Spleen (tissue), 7 donors: ENCODE measurements at regions not wholly inside any gene's neighbourhood (a gene's known extent, or its start where the extent isn't known, plus 50 kb on each side); places are given as distances from the start of the nearest gene placed in this dataset.

Experiments
- CTCF ChIP-seq, 11 experiments: fragments of 200-600 bp in 7 of 11; fragments of 450-650 bp in 4 of 11; sonication (generic) in 4 of 11; IDR thresholded peaks in 8 of 11; conservative IDR thresholded peaks in 3 of 11; 1 replicate in 7 of 11; 2 replicates in 4 of 11; pipeline versions ENCODE4 v1.4.0 to v1.8.0; 2016 to 2021; ENCODE audit warnings: antibody characterized with exemption in 11 of 11, inconsistent platforms in 4 of 11, mild to moderate bottlenecking in 1 of 11
- POLR2A ChIP-seq, 3 donors: fragments of 450-650 bp; IDR thresholded peaks; one replicate each; pipeline ENCODE4 v1.5.1; 2017; ENCODE audit warnings: antibody characterized with exemption in 3 of 3, mild to moderate bottlenecking in 1 of 3
- donor health status: DM: no; HTN: no; CAD: no; lungs with moderate emphysema.
- donor health status: DM: no; HTN: no; CAD: no.
- donor health status: DM: no; HTN: no; CAD: no.

- TF ChIP-seq POLR2A (IDR thresholded peaks at IDR 0.05) = no peak
- no peak for TF ChIP-seq CTCF (IDR thresholded peaks at IDR 0.05 in 8 of 11, conservative IDR thresholded peaks at IDR 0.05 in 3 of 11)
Observed at GRCh38 chr12:25315388-25315787, 64.7 kb upstream of the KRAS start.
